ENCODE measurements at regions not wholly inside any gene's neighbourhood (a gene's known extent, or its start where the extent isn't known, plus 50 kb on each side); places are given as distances from the start of the nearest gene placed in this dataset.

- in situ Hi-C loops (cut with HindIII; ENCODE audit: low sequenced_read_pairs) = no loop called here
Observed at GRCh38 chr4:14636563-14636962, 365.7 kb upstream of the CPEB2 start.

- in situ Hi-C loops (cut with HindIII; ENCODE audit: low sequenced_read_pairs) = no loop called here
Observed at GRCh38 chr4:14640476-14640875, 361.8 kb upstream of the CPEB2 start.

- in situ Hi-C loops (cut with HindIII; ENCODE audit: low sequenced_read_pairs) = no loop called here
Observed at GRCh38 chr4:14641871-14642270, 360.4 kb upstream of the CPEB2 start.

GRCh38 chr4:14644580-14645282, 357.6 kb upstream of the CPEB2 start:
- in situ Hi-C loops (cut with HindIII; ENCODE audit: low sequenced_read_pairs) = no loop called here

- in situ Hi-C loops (cut with HindIII; ENCODE audit: low sequenced_read_pairs) = no loop called here
Observed at GRCh38 chr4:14646831-14647230, 355.4 kb upstream of the CPEB2 start.

- in situ Hi-C loops (cut with HindIII; ENCODE audit: low sequenced_read_pairs) = loop anchor here (10.0 kb wide), 1 partner anchor 295 kb away; no protein-coding TSS in a partner anchor
Observed at GRCh38 chr4:14650127-14650526, 352.2 kb upstream of the CPEB2 start.

GRCh38 chr4:14652522-14652921, 349.8 kb upstream of the CPEB2 start:
- in situ Hi-C loops (cut with HindIII; ENCODE audit: low sequenced_read_pairs) = loop anchor here (10.0 kb wide), 1 partner anchor 292 kb away; no protein-coding TSS in a partner anchor

- in situ Hi-C loops (cut with HindIII; ENCODE audit: low sequenced_read_pairs) = loop anchor here (10.0 kb wide), 1 partner anchor 291 kb away; no protein-coding TSS in a partner anchor
Observed at GRCh38 chr4:14653338-14653737, 348.9 kb upstream of the CPEB2 start.

- in situ Hi-C loops (cut with HindIII; ENCODE audit: low sequenced_read_pairs) = loop anchor here (10.0 kb wide), 1 partner anchor 286 kb away; no protein-coding TSS in a partner anchor
Observed at GRCh38 chr4:14659286-14659685, 343.0 kb upstream of the CPEB2 start.

GRCh38 chr4:14667624-14668151, 334.6 kb upstream of the CPEB2 start:
- in situ Hi-C loops (cut with HindIII; ENCODE audit: low sequenced_read_pairs) = no loop called here

- in situ Hi-C loops (cut with HindIII; ENCODE audit: low sequenced_read_pairs) = no loop called here
Observed at GRCh38 chr4:14668296-14668695, 334.0 kb upstream of the CPEB2 start.

GRCh38 chr4:14669371-14669770, 332.9 kb upstream of the CPEB2 start:
- in situ Hi-C loops (cut with HindIII; ENCODE audit: low sequenced_read_pairs) = no loop called here

GRCh38 chr4:14671146-14671545, 331.1 kb upstream of the CPEB2 start:
- in situ Hi-C loops (cut with HindIII; ENCODE audit: low sequenced_read_pairs) = no loop called here

- in situ Hi-C loops (cut with HindIII; ENCODE audit: low sequenced_read_pairs) = no loop called here
Observed at GRCh38 chr4:14675279-14675985, 326.8 kb upstream of the CPEB2 start.

- in situ Hi-C loops (cut with HindIII; ENCODE audit: low sequenced_read_pairs) = no loop called here
Observed at GRCh38 chr4:14679906-14680305, 322.4 kb upstream of the CPEB2 start.

GRCh38 chr4:14681330-14681729, 321.0 kb upstream of the CPEB2 start:
- in situ Hi-C loops (cut with HindIII; ENCODE audit: low sequenced_read_pairs) = no loop called here

- in situ Hi-C loops (cut with HindIII; ENCODE audit: low sequenced_read_pairs) = no loop called here
Observed at GRCh38 chr4:14693728-14694127, 308.6 kb upstream of the CPEB2 start.

GRCh38 chr4:14695095-14695845, 307.0 kb upstream of the CPEB2 start:
- in situ Hi-C loops (cut with HindIII; ENCODE audit: low sequenced_read_pairs) = no loop called here

GRCh38 chr4:14700083-14700482, 302.2 kb upstream of the CPEB2 start:
- in situ Hi-C loops (cut with HindIII; ENCODE audit: low sequenced_read_pairs) = no loop called here

- in situ Hi-C loops (cut with HindIII; ENCODE audit: low sequenced_read_pairs) = no loop called here
Observed at GRCh38 chr4:14700544-14700943, 301.7 kb upstream of the CPEB2 start.

- in situ Hi-C loops (cut with HindIII; ENCODE audit: low sequenced_read_pairs) = no loop called here
Observed at GRCh38 chr4:14701389-14701788, 300.9 kb upstream of the CPEB2 start.
